GM18498 (cell line): ENCODE measurements at regions not wholly inside any gene's neighbourhood (a gene's known extent, or its start where the extent isn't known, plus 50 kb on each side); places are given as distances from the start of the nearest gene placed in this dataset.

Source experiments
- ATAC-seq: cut with Tn5 transposase; IDR thresholded peaks from one replicate; pipeline ENCODE4 v1.9.1; 2021; ENCODE audit warnings: mild to moderate bottlenecking, moderate library complexity; ENCODE audit not compliant: unreplicated experiment

- no peak for ATAC-seq
Measured at GRCh38 chr13:31853643-31854326, 114.5 kb downstream of the RXFP2 start.

GRCh38 chr13:31859571-31859970 lies 120.2 kb downstream of the RXFP2 start:
- ATAC-seq: peak; percentile 76

- ATAC-seq: no peak
Measured at GRCh38 chr13:31860002-31860401, 120.7 kb downstream of the RXFP2 start.

GRCh38 chr13:31862828-31863227 lies 123.5 kb downstream of the RXFP2 start:
- peak; percentile 59 for ATAC-seq

- ATAC-seq: no peak
Measured at GRCh38 chr13:31864307-31864706, 125.0 kb downstream of the RXFP2 start.

GRCh38 chr13:31866099-31866498 lies 126.8 kb downstream of the RXFP2 start:
- ATAC-seq: no peak

- no peak for ATAC-seq
Measured at GRCh38 chr13:31867709-31868108, 128.4 kb downstream of the RXFP2 start.

- ATAC-seq: no peak
Measured at GRCh38 chr13:31869582-31869981, 130.3 kb downstream of the RXFP2 start.

GRCh38 chr13:31870511-31870910 lies 131.2 kb downstream of the RXFP2 start:
- no peak for ATAC-seq

- ATAC-seq: no peak
Measured at GRCh38 chr13:31873145-31873544, 133.8 kb downstream of the RXFP2 start.

- ATAC-seq: no peak
Measured at GRCh38 chr13:31875134-31875533, 135.8 kb downstream of the RXFP2 start.

- no peak for ATAC-seq
Measured at GRCh38 chr13:31878052-31878451, 138.7 kb downstream of the RXFP2 start.

- ATAC-seq: no peak
Measured at GRCh38 chr13:31878495-31878894, 139.2 kb downstream of the RXFP2 start.

GRCh38 chr13:31878955-31879354 lies 139.6 kb downstream of the RXFP2 start:
- no peak for ATAC-seq

GRCh38 chr13:31880851-31881494 lies 141.6 kb downstream of the RXFP2 start:
- ATAC-seq: peak; percentile 59

- no peak for ATAC-seq
Measured at GRCh38 chr13:31881495-31881882, 142.2 kb downstream of the RXFP2 start.

GRCh38 chr13:31882794-31883193 lies 143.5 kb downstream of the RXFP2 start:
- no peak for ATAC-seq

- no peak for ATAC-seq
Measured at GRCh38 chr13:31884556-31884955, 145.2 kb downstream of the RXFP2 start.

- ATAC-seq: no peak
Measured at GRCh38 chr13:31885994-31886393, 145.6 kb upstream of the FRY start.

GRCh38 chr13:31887286-31887685 lies 144.3 kb upstream of the FRY start:
- ATAC-seq: no peak

- ATAC-seq: no peak
Measured at GRCh38 chr13:31890946-31891345, 140.6 kb upstream of the FRY start.

GRCh38 chr13:31891472-31891871 lies 140.1 kb upstream of the FRY start:
- ATAC-seq: no peak

GRCh38 chr13:31894931-31895330 lies 136.6 kb upstream of the FRY start:
- ATAC-seq: no peak
